ENCODE measurements at regions not wholly inside any gene's neighbourhood (a gene's known extent, or its start where the extent isn't known, plus 50 kb on each side); places are given as distances from the start of the nearest gene placed in this dataset.

DNA sequence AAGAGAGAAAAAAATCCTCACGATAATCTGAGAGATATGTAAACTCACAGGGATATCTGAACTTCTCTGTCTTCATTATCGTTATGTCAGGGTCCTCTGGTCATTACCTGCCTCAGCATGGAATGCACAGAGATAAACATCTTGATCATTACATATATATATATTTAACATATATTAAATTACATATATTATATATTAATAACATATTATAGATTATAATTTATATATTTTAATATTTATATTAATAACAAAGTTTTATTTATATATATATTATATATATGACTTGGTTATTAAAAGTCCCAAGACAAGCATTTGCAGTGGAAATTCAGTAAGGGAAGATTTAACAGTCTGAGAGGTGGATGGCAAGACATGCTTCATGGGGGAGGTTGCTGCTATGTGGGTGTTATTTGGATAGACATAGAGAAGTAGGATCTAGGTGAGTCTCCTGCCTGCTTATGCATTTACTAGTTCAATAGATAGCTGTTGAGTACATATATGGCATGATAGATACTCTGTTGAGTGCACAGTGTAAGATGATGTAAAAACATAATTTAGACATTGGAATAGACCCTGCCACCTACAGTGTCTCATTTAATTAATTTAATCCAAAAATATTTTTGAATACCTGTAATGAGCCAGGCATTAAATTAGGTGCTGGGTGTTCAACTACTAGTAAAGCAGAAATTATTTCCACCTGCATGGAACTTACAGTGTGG, 255.2 kb downstream of the RAD51AP2 start:
- TF ChIP-seq, protein P1, sequence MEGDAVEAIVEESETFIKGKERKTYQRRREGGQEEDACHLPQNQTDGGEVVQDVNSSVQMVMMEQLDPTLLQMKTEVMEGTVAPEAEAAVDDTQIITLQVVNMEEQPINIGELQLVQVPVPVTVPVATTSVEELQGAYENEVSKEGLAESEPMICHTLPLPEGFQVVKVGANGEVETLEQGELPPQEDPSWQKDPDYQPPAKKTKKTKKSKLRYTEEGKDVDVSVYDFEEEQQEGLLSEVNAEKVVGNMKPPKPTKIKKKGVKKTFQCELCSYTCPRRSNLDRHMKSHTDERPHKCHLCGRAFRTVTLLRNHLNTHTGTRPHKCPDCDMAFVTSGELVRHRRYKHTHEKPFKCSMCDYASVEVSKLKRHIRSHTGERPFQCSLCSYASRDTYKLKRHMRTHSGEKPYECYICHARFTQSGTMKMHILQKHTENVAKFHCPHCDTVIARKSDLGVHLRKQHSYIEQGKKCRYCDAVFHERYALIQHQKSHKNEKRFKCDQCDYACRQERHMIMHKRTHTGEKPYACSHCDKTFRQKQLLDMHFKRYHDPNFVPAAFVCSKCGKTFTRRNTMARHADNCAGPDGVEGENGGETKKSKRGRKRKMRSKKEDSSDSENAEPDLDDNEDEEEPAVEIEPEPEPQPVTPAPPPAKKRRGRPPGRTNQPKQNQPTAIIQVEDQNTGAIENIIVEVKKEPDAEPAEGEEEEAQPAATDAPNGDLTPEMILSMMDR (conservative IDR thresholded peaks at IDR 0.05; ENCODE audit: low read depth in 2 of 2), result no peak
- TF ChIP-seq JUNB (IDR thresholded peaks at IDR 0.05; ENCODE audit: unreplicated experiment) (no peak), POLR2AphosphoS5 (IDR thresholded peaks at IDR 0.05; ENCODE audit: low read depth) (no peak), EZH2 (IDR thresholded peaks at IDR 0.05; ENCODE audit: low read depth, unreplicated experiment) (no peak), EZH2phosphoT487 (IDR thresholded peaks at IDR 0.05; ENCODE audit: unreplicated experiment) (no peak), CREB1 (CRISPR knock-in tag; IDR thresholded peaks at IDR 0.05; ENCODE audit: low read depth) (no peak)
- TF ChIP-seq, protein P2, sequence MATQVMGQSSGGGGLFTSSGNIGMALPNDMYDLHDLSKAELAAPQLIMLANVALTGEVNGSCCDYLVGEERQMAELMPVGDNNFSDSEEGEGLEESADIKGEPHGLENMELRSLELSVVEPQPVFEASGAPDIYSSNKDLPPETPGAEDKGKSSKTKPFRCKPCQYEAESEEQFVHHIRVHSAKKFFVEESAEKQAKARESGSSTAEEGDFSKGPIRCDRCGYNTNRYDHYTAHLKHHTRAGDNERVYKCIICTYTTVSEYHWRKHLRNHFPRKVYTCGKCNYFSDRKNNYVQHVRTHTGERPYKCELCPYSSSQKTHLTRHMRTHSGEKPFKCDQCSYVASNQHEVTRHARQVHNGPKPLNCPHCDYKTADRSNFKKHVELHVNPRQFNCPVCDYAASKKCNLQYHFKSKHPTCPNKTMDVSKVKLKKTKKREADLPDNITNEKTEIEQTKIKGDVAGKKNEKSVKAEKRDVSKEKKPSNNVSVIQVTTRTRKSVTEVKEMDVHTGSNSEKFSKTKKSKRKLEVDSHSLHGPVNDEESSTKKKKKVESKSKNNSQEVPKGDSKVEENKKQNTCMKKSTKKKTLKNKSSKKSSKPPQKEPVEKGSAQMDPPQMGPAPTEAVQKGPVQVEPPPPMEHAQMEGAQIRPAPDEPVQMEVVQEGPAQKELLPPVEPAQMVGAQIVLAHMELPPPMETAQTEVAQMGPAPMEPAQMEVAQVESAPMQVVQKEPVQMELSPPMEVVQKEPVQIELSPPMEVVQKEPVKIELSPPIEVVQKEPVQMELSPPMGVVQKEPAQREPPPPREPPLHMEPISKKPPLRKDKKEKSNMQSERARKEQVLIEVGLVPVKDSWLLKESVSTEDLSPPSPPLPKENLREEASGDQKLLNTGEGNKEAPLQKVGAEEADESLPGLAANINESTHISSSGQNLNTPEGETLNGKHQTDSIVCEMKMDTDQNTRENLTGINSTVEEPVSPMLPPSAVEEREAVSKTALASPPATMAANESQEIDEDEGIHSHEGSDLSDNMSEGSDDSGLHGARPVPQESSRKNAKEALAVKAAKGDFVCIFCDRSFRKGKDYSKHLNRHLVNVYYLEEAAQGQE (IDR thresholded peaks at IDR 0.05; ENCODE audit: unreplicated experiment), result no peak

Measured in GM23338 (cell line).